Astrocyte (in vitro differentiated cells and primary cell): ENCODE measurements at regions not wholly inside any gene's neighbourhood (a gene's known extent, or its start where the extent isn't known, plus 50 kb on each side); places are given as distances from the start of the nearest gene placed in this dataset.

ENCODE experiments used
- DNase-seq: peaks from one replicate; pipeline ENCODE4 v3.0.0-alpha.2; 2010; ENCODE audit warnings: low read depth
- FAIRE-seq: peaks from 2 replicates; lab custom pipeline; 2011; peaks lifted over from hg19 to GRCh38; lab: Jason Lieb, UNC
- H2AFZ ChIP-seq: 2 replicates; pipeline ENCODE4 v1.6.0; 2012; ENCODE audit warnings: low read depth, low read length, inconsistent platforms
- H3K27ac ChIP-seq: 2 replicates; pipeline ENCODE4 v1.5.1; 2011; ENCODE audit warnings: low read depth, low read length, inconsistent platforms
- H3K27me3 ChIP-seq: 2 replicates; pipeline ENCODE4 v1.6.0; 2011; ENCODE audit warnings: low read length, inconsistent platforms; ENCODE audit not compliant: insufficient read depth
- H3K36me3 ChIP-seq: 2 replicates; pipeline ENCODE4 v1.5.1; 2011; ENCODE audit warnings: low read length, inconsistent platforms; ENCODE audit not compliant: insufficient read depth
- H3K4me1 ChIP-seq: 2 replicates; pipeline ENCODE4 v1.5.1; 2011; ENCODE audit warnings: low read length, inconsistent platforms; ENCODE audit not compliant: insufficient read depth
- H3K4me2 ChIP-seq: 2 replicates; pipeline ENCODE4 v1.6.0; 2012; ENCODE audit warnings: low read length, inconsistent platforms
- H3K4me3 ChIP-seq: 2 replicates; pipeline ENCODE4 v1.5.1; 2011; ENCODE audit warnings: low read depth, mild to moderate bottlenecking, low read length, inconsistent platforms; ENCODE audit not compliant: insufficient read depth
- H3K79me2 ChIP-seq: 2 replicates; pipeline ENCODE4 v1.6.0; 2012; ENCODE audit warnings: mild to moderate bottlenecking, low read length, inconsistent platforms; ENCODE audit not compliant: insufficient read depth
- H3K9ac ChIP-seq: 2 replicates; pipeline ENCODE4 v1.6.0; 2012; ENCODE audit warnings: mild to moderate bottlenecking, low read length, inconsistent platforms
- H3K9me3 ChIP-seq: 2 replicates; pipeline ENCODE4 v1.5.1; 2012; ENCODE audit warnings: low read depth, mild to moderate bottlenecking, low read length, inconsistent platforms; ENCODE audit not compliant: insufficient read depth
- H4K20me1 ChIP-seq: 2 replicates; pipeline ENCODE4 v1.6.0; 2012; ENCODE audit warnings: low read length, inconsistent platforms; ENCODE audit not compliant: insufficient read depth
- H3K27ac Mint-ChIP-seq: one replicate; pipeline ENCODE4 v1.8.0; 2021; ENCODE audit warnings: mild to moderate bottlenecking, mixed read lengths; ENCODE audit not compliant: unreplicated experiment
- H3K27me3 Mint-ChIP-seq: one replicate; pipeline ENCODE4 v1.8.0; 2021; ENCODE audit warnings: low read depth, mixed read lengths; ENCODE audit not compliant: unreplicated experiment
- H3K36me3 Mint-ChIP-seq: one replicate; pipeline ENCODE4 v1.8.0; 2021; ENCODE audit warnings: low read depth, mixed read lengths; ENCODE audit not compliant: unreplicated experiment
- H3K4me1 Mint-ChIP-seq: one replicate; pipeline ENCODE4 v1.8.0; 2021; ENCODE audit warnings: low read depth, mixed read lengths; ENCODE audit not compliant: unreplicated experiment
- H3K4me3 Mint-ChIP-seq: one replicate; pipeline ENCODE4 v1.8.0; 2021; ENCODE audit warnings: mild to moderate bottlenecking, moderate library complexity, mixed read lengths; ENCODE audit not compliant: unreplicated experiment
- H3K9me3 Mint-ChIP-seq: one replicate; pipeline ENCODE4 v1.8.0; 2021; ENCODE audit warnings: mild to moderate bottlenecking, mixed read lengths; ENCODE audit not compliant: unreplicated experiment
- CTCF ChIP-seq: IDR thresholded peaks from 2 replicates; pipeline ENCODE4 v1.5.1; 2011; ENCODE audit warnings: low read depth, mild to moderate bottlenecking, inconsistent platforms, low read length, moderate library complexity; ENCODE audit not compliant: insufficient read depth
- EZH2 ChIP-seq: IDR thresholded peaks from 2 replicates; pipeline ENCODE4 v1.6.1; 2012; ENCODE audit warnings: mild to moderate bottlenecking, low read length, inconsistent platforms; ENCODE audit not compliant: insufficient read depth

GRCh38 chr10:130543794-130544193 lies 407.6 kb downstream of the GLRX3 start:
- Histone ChIP-seq H4K20me1 (no peaks in the 10 kb centered on the region), H3K4me2 (no peak overlapping the region), H3K27ac (no peak overlapping the region), H3K79me2 (no peaks in the 10 kb centered on the region), H2AFZ (peak overlapping the region; percentile 4), H3K4me3 (no peak overlapping the region), H3K27me3 (no peaks in the 10 kb centered on the region), H3K9ac (no peak overlapping the region), H3K36me3 (no peaks in the 10 kb centered on the region), H3K9me3 (peaks cover 7% of the 10 kb centered on the region), H3K4me1 (no peaks in the 10 kb centered on the region)
- no peak overlapping the region for H3K4me3 Mint-ChIP-seq
- H3K27ac Mint-ChIP-seq: no peak overlapping the region
- no peaks in the 10 kb centered on the region for H3K36me3 Mint-ChIP-seq
- H3K4me1 Mint-ChIP-seq: no peaks in the 10 kb centered on the region
- DNase-seq (no peak), FAIRE-seq (no peak)
- no peak for TF ChIP-seq EZH2
- TF ChIP-seq CTCF: no peak
- H3K9me3 Mint-ChIP-seq: peaks cover 5% of the 10 kb centered on the region
- no peaks in the 10 kb centered on the region for H3K27me3 Mint-ChIP-seq

GRCh38 chr10:130545122-130545521 lies 408.9 kb downstream of the GLRX3 start:
- Histone ChIP-seq H3K4me1 (no peaks in the 10 kb centered on the region), H3K9ac (no peak overlapping the region), H3K4me2 (no peak overlapping the region), H3K36me3 (no peaks in the 10 kb centered on the region), H3K27ac (no peak overlapping the region), H3K79me2 (no peaks in the 10 kb centered on the region), H3K9me3 (peaks cover 7% of the 10 kb centered on the region), H3K4me3 (no peak overlapping the region), H3K27me3 (no peaks in the 10 kb centered on the region), H4K20me1 (no peaks in the 10 kb centered on the region), H2AFZ (no peak overlapping the region)
- peaks cover 5% of the 10 kb centered on the region for H3K9me3 Mint-ChIP-seq
- no peaks in the 10 kb centered on the region for H3K36me3 Mint-ChIP-seq
- no peak for TF ChIP-seq CTCF
- no peak for TF ChIP-seq EZH2
- no peaks in the 10 kb centered on the region for H3K4me1 Mint-ChIP-seq
- DNase-seq (no peak), FAIRE-seq (no peak)
- H3K4me3 Mint-ChIP-seq: no peak overlapping the region
- H3K27ac Mint-ChIP-seq: no peak overlapping the region
- H3K27me3 Mint-ChIP-seq: no peaks in the 10 kb centered on the region

- no peak for FAIRE-seq
- H3K27ac ChIP-seq: no peak overlapping the region
- no peak overlapping the region for H3K4me2 ChIP-seq
- Mint-ChIP-seq H3K4me3 (no peak overlapping the region), H3K27me3 (no peaks in the 10 kb centered on the region), H3K4me1 (no peaks in the 10 kb centered on the region), H3K36me3 (no peaks in the 10 kb centered on the region), H3K9me3 (peaks cover 8% of the 10 kb centered on the region), H3K27ac (no peak overlapping the region)
- H3K9me3 ChIP-seq: peaks cover 7% of the 10 kb centered on the region
- DNase-seq: no peak
- H4K20me1 ChIP-seq: no peaks in the 10 kb centered on the region
- H3K9ac ChIP-seq: no peak overlapping the region
- H3K27me3 ChIP-seq: no peaks in the 10 kb centered on the region
- no peak overlapping the region for H2AFZ ChIP-seq
- H3K4me3 ChIP-seq: no peak overlapping the region
- H3K79me2 ChIP-seq: no peaks in the 10 kb centered on the region
- TF ChIP-seq CTCF (no peak), EZH2 (no peak)
- no peaks in the 10 kb centered on the region for H3K36me3 ChIP-seq
- H3K4me1 ChIP-seq: no peaks in the 10 kb centered on the region
Observed at GRCh38 chr10:130545697-130546096, 409.5 kb downstream of the GLRX3 start.
